Fibroblast of villous mesenchyme (primary cell): ENCODE measurements at regions not wholly inside any gene's neighbourhood (a gene's known extent, or its start where the extent isn't known, plus 50 kb on each side); places are given as distances from the start of the nearest gene placed in this dataset.
"Not testable (repeated sequence)": the region's sequence is repeated elsewhere in the genome, so short reads cannot be mapped to it uniquely, and the experiment has no call there.

Experiments used
- DNase-seq: peaks from one replicate; pipeline ENCODE4 v3.0.0-alpha.2; 2010; ENCODE audit warnings: low read depth
- H3K4me3 ChIP-seq: 2 replicates; pipeline ENCODE4 v1.5.1; 2011; ENCODE audit warnings: low read depth, mild to moderate bottlenecking, low read length
- TF ChIP-seq, protein P1 (sequence below): IDR thresholded peaks from 2 replicates; pipeline ENCODE4 v1.5.1; 2012; ENCODE audit warnings: low read depth, mild to moderate bottlenecking, low read length; ENCODE audit not compliant: insufficient read depth

DNA sequence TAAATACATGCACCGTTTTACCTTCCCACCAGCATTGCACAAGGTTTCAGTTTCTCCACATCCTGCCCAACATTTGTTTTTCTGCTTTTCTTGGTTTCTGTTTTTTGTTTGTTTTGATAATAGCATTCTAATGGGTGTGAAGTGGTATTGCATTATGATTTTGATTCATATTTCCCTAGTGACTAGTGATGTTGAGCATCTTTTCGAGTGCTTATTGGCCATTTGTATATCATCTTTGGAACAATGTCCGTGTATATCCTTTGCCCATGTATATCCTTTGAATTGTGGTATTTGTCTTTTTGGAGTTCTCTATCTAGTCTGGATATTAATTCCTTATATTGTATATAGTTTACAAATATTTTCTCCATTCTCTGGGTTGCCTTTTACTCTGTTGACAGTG is 2914.8 kb upstream of the OR11H1 start:
- DNase-seq, result no peak
- TF ChIP-seq, protein P1, sequence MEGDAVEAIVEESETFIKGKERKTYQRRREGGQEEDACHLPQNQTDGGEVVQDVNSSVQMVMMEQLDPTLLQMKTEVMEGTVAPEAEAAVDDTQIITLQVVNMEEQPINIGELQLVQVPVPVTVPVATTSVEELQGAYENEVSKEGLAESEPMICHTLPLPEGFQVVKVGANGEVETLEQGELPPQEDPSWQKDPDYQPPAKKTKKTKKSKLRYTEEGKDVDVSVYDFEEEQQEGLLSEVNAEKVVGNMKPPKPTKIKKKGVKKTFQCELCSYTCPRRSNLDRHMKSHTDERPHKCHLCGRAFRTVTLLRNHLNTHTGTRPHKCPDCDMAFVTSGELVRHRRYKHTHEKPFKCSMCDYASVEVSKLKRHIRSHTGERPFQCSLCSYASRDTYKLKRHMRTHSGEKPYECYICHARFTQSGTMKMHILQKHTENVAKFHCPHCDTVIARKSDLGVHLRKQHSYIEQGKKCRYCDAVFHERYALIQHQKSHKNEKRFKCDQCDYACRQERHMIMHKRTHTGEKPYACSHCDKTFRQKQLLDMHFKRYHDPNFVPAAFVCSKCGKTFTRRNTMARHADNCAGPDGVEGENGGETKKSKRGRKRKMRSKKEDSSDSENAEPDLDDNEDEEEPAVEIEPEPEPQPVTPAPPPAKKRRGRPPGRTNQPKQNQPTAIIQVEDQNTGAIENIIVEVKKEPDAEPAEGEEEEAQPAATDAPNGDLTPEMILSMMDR, result no peak
- no peak overlapping the region for H3K4me3 ChIP-seq

DNA sequence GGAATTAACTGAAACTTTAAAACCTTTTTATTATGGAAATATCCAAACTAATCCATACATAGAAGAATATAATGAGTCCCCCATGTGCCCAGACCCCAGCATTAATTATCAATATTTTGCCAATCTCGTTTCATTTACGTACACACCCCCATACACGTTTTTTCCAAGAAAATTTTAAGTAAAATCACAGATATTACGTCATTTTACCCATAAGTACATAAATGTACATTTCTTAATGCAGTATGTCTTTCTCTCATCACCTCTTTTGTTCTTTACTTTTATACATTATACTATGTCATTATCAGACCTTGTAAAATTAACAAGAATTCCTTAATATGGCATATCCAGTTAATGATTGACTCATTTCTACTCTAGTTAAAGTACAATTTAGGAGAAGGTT is 2914.1 kb upstream of the OR11H1 start:
- not testable (repeated sequence) for H3K4me3 ChIP-seq, DNase-seq

DNA sequence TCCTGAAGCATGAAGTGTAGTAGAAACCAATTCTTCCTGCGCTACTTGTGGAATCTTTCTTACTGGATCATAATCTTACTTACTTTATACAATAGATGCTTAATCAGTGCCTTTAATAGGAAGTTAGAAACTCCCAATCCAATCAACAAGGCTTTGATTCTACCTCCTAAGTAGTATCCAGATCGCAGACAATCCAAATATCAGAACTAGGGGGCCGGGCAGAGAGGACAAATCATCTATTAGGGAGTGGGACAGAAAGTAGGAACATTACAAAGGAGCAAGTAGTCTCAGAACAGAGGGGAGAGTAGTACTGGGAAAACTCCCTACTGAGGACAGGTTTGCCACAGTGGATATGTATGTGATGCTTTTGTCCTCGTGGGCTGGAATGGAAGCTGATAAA is 2901.1 kb upstream of the OR11H1 start:
- not testable (repeated sequence) for H3K4me3 ChIP-seq, DNase-seq

DNA sequence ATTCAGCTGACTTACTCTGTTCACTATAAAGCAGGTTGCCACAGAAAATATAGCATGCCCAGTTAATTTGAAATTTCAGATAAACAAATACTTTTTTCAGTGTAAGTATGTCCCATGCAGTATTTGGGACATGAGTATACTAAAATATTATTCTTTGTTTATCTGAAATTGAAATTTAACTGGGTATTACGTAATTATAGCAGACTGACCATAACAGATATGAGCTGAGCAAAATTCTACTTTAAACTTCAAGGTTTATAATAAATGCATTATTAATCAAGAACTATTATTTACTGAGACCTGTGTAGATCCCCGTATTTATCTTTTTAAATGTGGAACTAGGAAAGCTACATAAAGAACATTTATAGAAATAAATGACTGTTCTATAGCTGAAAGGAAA is 2898.2 kb upstream of the OR11H1 start:
- H3K4me3 ChIP-seq, DNase-seq: not testable (repeated sequence)

DNA sequence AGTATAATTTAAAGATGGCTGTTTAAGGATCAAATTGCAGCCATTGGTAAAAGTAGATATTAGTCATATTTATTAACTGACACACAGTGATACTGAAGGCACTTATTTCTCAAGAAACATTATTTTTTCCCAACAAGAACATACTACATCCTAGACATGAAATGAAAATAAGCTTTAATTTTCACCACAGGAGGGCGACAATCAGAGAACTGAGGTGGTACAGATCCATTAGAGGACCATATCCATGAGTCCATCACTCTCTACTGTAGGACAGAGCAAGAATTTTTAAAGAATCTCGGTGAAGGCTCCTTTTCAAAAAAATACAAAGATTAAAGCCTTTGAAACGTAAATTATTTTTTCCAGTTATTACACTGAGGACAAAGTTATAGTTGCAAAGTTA is 2897.0 kb upstream of the OR11H1 start:
- not testable (repeated sequence) for DNase-seq, H3K4me3 ChIP-seq

DNA sequence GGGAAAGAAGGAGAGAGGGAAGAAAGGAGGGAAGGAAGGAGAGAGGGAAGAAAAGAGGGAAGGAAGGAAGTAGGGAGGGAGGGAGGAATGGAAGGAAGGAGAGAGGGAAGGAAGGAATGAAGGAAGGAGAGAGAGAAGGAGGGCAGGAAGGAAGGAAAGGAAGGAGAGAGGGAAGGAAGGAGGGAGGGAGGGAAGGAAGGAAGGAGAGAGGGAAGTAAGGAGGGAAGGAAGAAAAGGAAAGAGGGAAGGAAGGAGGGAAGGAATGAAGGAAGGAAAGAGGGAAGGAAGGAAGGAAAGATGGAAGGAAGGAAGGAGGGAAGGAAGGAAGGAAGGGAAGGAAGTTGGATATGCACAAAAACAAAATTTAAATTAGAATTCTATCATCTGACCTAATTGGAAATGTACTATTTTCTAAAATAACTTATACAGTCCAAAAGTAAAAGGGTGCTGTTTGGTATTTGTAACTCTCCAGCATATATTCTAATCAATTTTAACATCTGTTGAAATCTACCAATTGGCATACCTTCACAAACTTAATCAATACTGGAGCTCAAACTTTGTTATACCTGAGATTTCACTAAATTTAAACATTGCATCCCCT is 2890.3 kb upstream of the OR11H1 start:
- DNase-seq, result not testable (repeated sequence)

DNA sequence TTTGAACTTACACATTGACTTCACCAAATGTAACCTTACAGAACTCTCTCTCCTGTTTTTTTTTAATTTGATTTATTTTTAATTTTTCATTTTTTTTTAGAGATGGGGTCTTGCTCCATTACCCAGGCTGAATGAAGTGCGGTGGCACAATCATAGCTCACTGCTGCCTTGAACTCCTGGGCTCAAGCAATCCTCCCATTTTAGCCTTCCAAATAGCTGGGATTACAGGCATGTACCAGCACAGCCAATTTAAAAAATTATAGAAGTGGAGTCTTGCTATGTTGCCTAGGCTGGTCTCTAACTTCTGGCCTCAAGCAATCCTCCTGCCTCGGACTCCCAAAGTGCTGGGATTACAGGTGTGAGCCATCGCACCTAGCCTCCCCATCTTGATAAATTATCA is 2889.7 kb upstream of the OR11H1 start:
- DNase-seq, H3K4me3 ChIP-seq: not testable (repeated sequence)

More for the DNA sequence above, 2890.3 kb upstream of the OR11H1 start:
- H3K4me3 ChIP-seq, result not testable (repeated sequence)
